K562 (cell line): ENCODE measurements at regions not wholly inside any gene's neighbourhood (a gene's known extent, or its start where the extent isn't known, plus 50 kb on each side); places are given as distances from the start of the nearest gene placed in this dataset.

Experiments used
- ATAC-seq: fragments of 200-7000 bp; cut with Tn5 transposase; 3 replicates; pipeline ENCODE4 v1.9.1; 2020; ENCODE audit warnings: moderate library complexity
- BruUV-seq: library from RNA; stranded (reverse); fragments of 400-500 nt; replicated peaks from 2 replicates; lab custom pipeline; 2021; lab: Mats Ljungman, UMichigan
- CTCF ChIA-PET: fragments of 300-600 bp; formaldehyde crosslinking; extraction: SDS; loops from one replicate; lab custom pipeline; 2021; ENCODE audit warnings: low intra/inter-chr PET ratio; lab: Yijun Ruan, JAX
- POLR2A ChIA-PET: fragments of 300-600, 350-650 bp; sonication (Branson Sonifier 250); formaldehyde crosslinking; extraction: SDS; loops from one replicate; lab custom pipeline; 2021; ENCODE audit warnings: antibody characterized with exemption, inconsistent platforms; lab: Yijun Ruan, JAX
- DNase-seq, 4 experiments: peaks; one replicate each; pipeline versions ENCODE4 v3.0.0 to v3.0.0-alpha.2; 2011 to 2018; ENCODE audit warnings: low spot score in 3 of 4, mixed read lengths in 3 of 4; ENCODE audit errors: extremely low read depth in 1 of 4
- FAIRE-seq: peaks from 2 replicates; lab custom pipeline; 2011; peaks lifted over from hg19 to GRCh38; lab: Jason Lieb, UNC
- H2AFZ ChIP-seq: 2 replicates; pipeline ENCODE4 v1.6.0; 2011; ENCODE audit warnings: low read depth, low read length, control low read depth, inconsistent platforms
- H3K27ac ChIP-seq: fragments of 200-600 bp; 3 replicates; pipeline ENCODE4 v1.8.0; 2011; ENCODE audit warnings: low read depth, mild to moderate bottlenecking, control low read depth, inconsistent platforms, low read length, moderate library complexity, mixed read lengths; ENCODE audit errors: extremely low read depth
- H3K27me3 ChIP-seq, 2 experiments: fragments of 300-600 bp in 1 of 2; 2 replicates in 1 of 2; 3 replicates in 1 of 2; pipeline versions ENCODE4 v1.6.0 to v1.8.0; 2011; ENCODE audit warnings: inconsistent platforms in 2 of 2, low read length in 2 of 2, mild to moderate bottlenecking in 1 of 2, mixed read lengths in 1 of 2, moderate library complexity in 1 of 2; ENCODE audit not compliant: control insufficient read depth in 2 of 2, insufficient read depth in 2 of 2
- H3K36me3 ChIP-seq: fragments of 300-600 bp; 3 replicates; pipeline ENCODE4 v1.8.0; 2011; ENCODE audit warnings: mild to moderate bottlenecking, low read length, inconsistent platforms; ENCODE audit not compliant: control insufficient read depth, insufficient read depth
- H3K4me1 ChIP-seq, 2 experiments: fragments of 200-600 bp in 1 of 2; replicated peaks in 1 of 2; 2 replicates in 1 of 2; 3 replicates in 1 of 2; pipeline versions ENCODE4 v1.5.1 to v1.8.0; 2011; ENCODE audit warnings: inconsistent platforms in 2 of 2, low read length in 2 of 2, mild to moderate bottlenecking in 1 of 2, mixed read lengths in 1 of 2, moderate library complexity in 1 of 2; ENCODE audit not compliant: control insufficient read depth in 2 of 2, insufficient read depth in 2 of 2
- H3K4me2 ChIP-seq: 2 replicates; pipeline ENCODE4 v1.6.1; 2011; ENCODE audit warnings: low read length, control low read depth, inconsistent platforms, mixed read lengths; ENCODE audit not compliant: insufficient read depth
- H3K4me3 ChIP-seq: fragments of 200-600 bp; sonication (generic), shearing (Covaris generic); 2 replicates; pipeline ENCODE4 v1.5.1; 2016; ENCODE audit warnings: control low read depth, inconsistent platforms
- H3K79me2 ChIP-seq: fragments of 200-600 bp; 3 replicates; pipeline ENCODE4 v1.8.0; 2011; ENCODE audit warnings: low read length, inconsistent platforms; ENCODE audit not compliant: control insufficient read depth, insufficient read depth
- H3K9ac ChIP-seq, 2 experiments: 2 replicates each; pipeline versions ENCODE4 v1.6.0 to v1.6.1; 2011; ENCODE audit warnings: low read depth in 2 of 2, low read length in 2 of 2, control low read depth in 1 of 2, inconsistent platforms in 1 of 2, mild to moderate bottlenecking in 1 of 2, mixed read lengths in 1 of 2; ENCODE audit not compliant: insufficient read depth in 1 of 2
- H3K9me1 ChIP-seq: one replicate; pipeline ENCODE4 v1.6.0; 2011; ENCODE audit warnings: inconsistent platforms, mild to moderate bottlenecking, low read length, moderate library complexity; ENCODE audit not compliant: control insufficient read depth, insufficient read depth
- H3K9me3 ChIP-seq: replicated peaks from 2 replicates; pipeline ENCODE4 v1.5.1; 2011; ENCODE audit warnings: low read depth, low read length, inconsistent platforms; ENCODE audit not compliant: control insufficient read depth, insufficient read depth
- H4K20me1 ChIP-seq: replicated peaks from 2 replicates; pipeline ENCODE4 v1.6.1; 2011; ENCODE audit warnings: low read length, inconsistent platforms, mixed read lengths; ENCODE audit not compliant: control insufficient read depth, insufficient read depth
- CBX8 ChIP-seq: fragments of 200-600 bp; sonication (generic); IDR thresholded peaks from 2 replicates; pipeline ENCODE4 v1.6.1; 2012; ENCODE audit warnings: borderline replicate concordance, mixed run types, low read depth, mild to moderate bottlenecking, moderate library complexity, mixed read lengths, low read length, control low read depth, inconsistent platforms; ENCODE audit not compliant: poor library complexity, severe bottlenecking; ENCODE audit errors: extremely low read depth
- KLF10 ChIP-seq: fragments of 250-450 bp; sonication (Bioruptor Pico); IDR thresholded peaks from 2 replicates; pipeline ENCODE4 v1.6.1; 2021; ENCODE audit warnings: matching md5 sums
- MECOM ChIP-seq: fragments of 250-450 bp; sonication (Bioruptor Pico); IDR thresholded peaks from 2 replicates; pipeline ENCODE4 v1.8.0; 2022; ENCODE audit warnings: inconsistent platforms
- PHTF2 ChIP-seq: fragments of 250-450 bp; sonication (Bioruptor Pico); IDR thresholded peaks from 2 replicates; pipeline ENCODE4 v1.5.0; 2021; ENCODE audit warnings: mild to moderate bottlenecking
- SETDB1 ChIP-seq: IDR thresholded peaks from one replicate; pipeline ENCODE4 v1.6.1; 2012; ENCODE audit warnings: low read length, control low read depth, inconsistent platforms
- WGBS: fragments of 100-300 bp; shearing (Covaris generic); methylation state at CpG from one replicate; pipeline ENCODE4 v1.1.6; 2016; ENCODE audit warnings: low coverage, mixed read lengths; ENCODE audit not compliant: insufficient coverage; ENCODE audit errors: missing lambda C conversion rate; 5-methylcytosine and 5-hydroxymethylcytosine counted together
- in situ Hi-C: fragments of 300-500 bp; cut with MboI; formaldehyde crosslinking; loops from 4 replicates; pipeline ENCODE4 v1.15.0; 2018; ENCODE audit warnings: inconsistent platforms, mixed read lengths
- intact Hi-C: fragments of 100-400 bp; cut with micrococcal nuclease; formaldehyde crosslinking; loops from 2 replicates; pipeline ENCODE4 v1.14.2; 2022
- TF ChIP-seq, protein P1 (sequence below): fragments of 450-650 bp; formaldehyde crosslinking; IDR thresholded peaks from 2 replicates; pipeline ENCODE4 v1.4.0; 2020; ENCODE audit warnings: mild to moderate bottlenecking, moderate library complexity
- TF ChIP-seq, protein P2 (sequence below): fragments of 250-450 bp; sonication (Bioruptor Pico); IDR thresholded peaks from 2 replicates; pipeline ENCODE4 v1.8.0; 2021; ENCODE audit warnings: mild to moderate bottlenecking, moderate library complexity

GRCh38 chr4:18403327-18403726, 381.8 kb upstream of the LCORL start:
- DNase-seq, result no peak
- H3K4me1 ChIP-seq, result no peaks in the 10 kb centered on the region
- no peaks in the 10 kb centered on the region for H3K79me2 ChIP-seq
- TF ChIP-seq, protein P1, sequence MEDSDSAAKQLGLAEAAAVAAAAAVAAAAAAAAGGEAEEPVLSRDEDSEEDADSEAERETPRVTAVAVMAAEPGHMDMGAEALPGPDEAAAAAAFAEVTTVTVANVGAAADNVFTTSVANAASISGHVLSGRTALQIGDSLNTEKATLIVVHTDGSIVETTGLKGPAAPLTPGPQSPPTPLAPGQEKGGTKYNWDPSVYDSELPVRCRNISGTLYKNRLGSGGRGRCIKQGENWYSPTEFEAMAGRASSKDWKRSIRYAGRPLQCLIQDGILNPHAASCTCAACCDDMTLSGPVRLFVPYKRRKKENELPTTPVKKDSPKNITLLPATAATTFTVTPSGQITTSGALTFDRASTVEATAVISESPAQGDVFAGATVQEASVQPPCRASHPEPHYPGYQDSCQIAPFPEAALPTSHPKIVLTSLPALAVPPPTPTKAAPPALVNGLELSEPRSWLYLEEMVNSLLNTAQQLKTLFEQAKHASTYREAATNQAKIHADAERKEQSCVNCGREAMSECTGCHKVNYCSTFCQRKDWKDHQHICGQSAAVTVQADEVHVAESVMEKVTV (CRISPR knock-in tag), result no peak
- ChIA-PET POLR2A (no interaction called here), CTCF (no interaction called here)
- no peak overlapping the region for H3K9ac ChIP-seq
- ATAC-seq, result no peak
- no peak overlapping the region for H3K27ac ChIP-seq
- FAIRE-seq, result no peak
- no peaks in the 10 kb centered on the region for H3K9me1 ChIP-seq
- intact Hi-C loops (no loop called here), in situ Hi-C loops (no loop called here)
- WGBS, result 0% methylated on average over 3 of the region's 3 CpGs
- BruUV-seq, result no TSS peak
- no peaks in the 10 kb centered on the region for H3K36me3 ChIP-seq
- H3K27me3 ChIP-seq, result no peaks in the 10 kb centered on the region
- H3K4me2 ChIP-seq, result no peak overlapping the region
- H2AFZ ChIP-seq, result no peak overlapping the region
- H3K9me3 ChIP-seq, result no peaks in the 10 kb centered on the region
- H4K20me1 ChIP-seq, result no peaks in the 10 kb centered on the region
- H3K4me3 ChIP-seq, result no peak overlapping the region

- ATAC-seq (no peak), FAIRE-seq (no peak), DNase-seq (no peak)
- in situ Hi-C loops, result no loop called here
- no peaks in the 10 kb centered on the region for H3K4me1 ChIP-seq
- intact Hi-C loops, result no loop called here
- TF ChIP-seq MECOM, result no peak
- TF ChIP-seq, protein P2, sequence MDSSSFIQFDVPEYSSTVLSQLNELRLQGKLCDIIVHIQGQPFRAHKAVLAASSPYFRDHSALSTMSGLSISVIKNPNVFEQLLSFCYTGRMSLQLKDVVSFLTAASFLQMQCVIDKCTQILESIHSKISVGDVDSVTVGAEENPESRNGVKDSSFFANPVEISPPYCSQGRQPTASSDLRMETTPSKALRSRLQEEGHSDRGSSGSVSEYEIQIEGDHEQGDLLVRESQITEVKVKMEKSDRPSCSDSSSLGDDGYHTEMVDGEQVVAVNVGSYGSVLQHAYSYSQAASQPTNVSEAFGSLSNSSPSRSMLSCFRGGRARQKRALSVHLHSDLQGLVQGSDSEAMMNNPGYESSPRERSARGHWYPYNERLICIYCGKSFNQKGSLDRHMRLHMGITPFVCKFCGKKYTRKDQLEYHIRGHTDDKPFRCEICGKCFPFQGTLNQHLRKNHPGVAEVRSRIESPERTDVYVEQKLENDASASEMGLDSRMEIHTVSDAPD (CRISPR knock-in tag), result no peak
- no peak for TF ChIP-seq CBX8
- no peak for TF ChIP-seq SETDB1
- no peak for TF ChIP-seq PHTF2 (CRISPR knock-in tag)
- no peak for TF ChIP-seq KLF10 (CRISPR knock-in tag)
- H3K4me3 ChIP-seq, result no peak overlapping the region
- no peak overlapping the region for H3K9ac ChIP-seq
- no peaks in the 10 kb centered on the region for H4K20me1 ChIP-seq
- no peaks in the 10 kb centered on the region for H3K9me1 ChIP-seq
- H3K4me2 ChIP-seq, result no peak overlapping the region
- no peaks in the 10 kb centered on the region for H3K27me3 ChIP-seq
- ChIA-PET POLR2A (no interaction called here), CTCF (no interaction called here)
- H3K79me2 ChIP-seq, result no peaks in the 10 kb centered on the region
- H2AFZ ChIP-seq, result no peak overlapping the region
- no TSS peak for BruUV-seq
- WGBS, result 0% methylated on average over 1 of the region's 1 CpG
- H3K27ac ChIP-seq, result no peak overlapping the region
- H3K36me3 ChIP-seq, result no peaks in the 10 kb centered on the region
- no peaks in the 10 kb centered on the region for H3K9me3 ChIP-seq
Measured at GRCh38 chr4:18401868-18402267, 380.3 kb upstream of the LCORL start.
